Peyer's patch (tissue), 4 donors: ENCODE measurements at regions not wholly inside any gene's neighbourhood (a gene's known extent, or its start where the extent isn't known, plus 50 kb on each side); places are given as distances from the start of the nearest gene placed in this dataset.

Source experiments
- CTCF ChIP-seq, 6 experiments: fragments of 450-650 bp in 4 of 6; fragments of 200-600 bp in 2 of 6; sonication (generic) in 1 of 6; IDR thresholded peaks; one replicate each; pipeline ENCODE4 v1.5.1; 2017 to 2019; ENCODE audit warnings: antibody characterized with exemption in 6 of 6, mild to moderate bottlenecking in 3 of 6, moderate library complexity in 1 of 6
- POLR2A ChIP-seq, 2 donors: fragments of 450-650 bp; IDR thresholded peaks; one replicate each; pipeline ENCODE4 v1.5.1; 2017; ENCODE audit warnings: antibody characterized with exemption in 2 of 2, mild to moderate bottlenecking in 2 of 2, moderate library complexity in 2 of 2

DNA sequence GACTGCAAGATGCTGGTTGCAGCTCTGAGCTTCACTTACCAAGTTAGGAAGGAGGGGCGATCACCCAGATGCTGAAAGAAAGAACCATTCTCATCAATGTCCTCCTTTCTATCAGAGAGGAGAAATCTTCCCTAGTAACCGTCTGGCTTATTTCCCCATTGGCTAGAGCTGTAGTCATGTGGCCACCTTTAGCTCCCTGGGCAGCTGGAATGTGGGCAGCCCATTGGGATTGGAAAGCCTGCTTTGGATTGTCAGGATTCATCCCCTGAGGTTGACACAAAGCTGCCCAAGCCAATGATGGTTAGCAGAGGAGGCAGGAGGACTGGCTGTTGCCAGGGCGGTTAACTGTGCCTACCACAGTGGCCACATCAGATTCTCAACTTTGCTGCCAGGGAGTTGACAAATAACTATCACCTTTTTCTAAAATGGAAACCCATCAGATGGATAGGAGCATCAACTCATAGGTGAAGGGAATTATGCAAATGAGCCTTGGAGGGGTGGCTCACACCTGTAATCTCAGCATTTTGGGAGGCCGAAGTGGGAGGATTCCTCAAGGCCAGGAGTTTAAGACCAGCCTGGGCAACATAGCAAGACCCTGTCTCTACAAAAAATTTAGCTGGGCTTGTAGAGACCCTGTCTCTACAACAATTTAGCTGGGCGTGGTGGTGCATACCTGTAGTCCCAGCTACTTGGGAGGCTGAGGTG is 206.4 kb upstream of the GALNT17 start:
- TF ChIP-seq POLR2A (IDR thresholded peaks at IDR 0.05) (no peak), CTCF (IDR thresholded peaks at IDR 0.05) (no peak)
